GM18507 (cell line): ENCODE measurements at regions not wholly inside any gene's neighbourhood (a gene's known extent, or its start where the extent isn't known, plus 50 kb on each side); places are given as distances from the start of the nearest gene placed in this dataset.

Experiments used
- DNase-seq: peaks from one replicate; pipeline ENCODE4 v3.0.0; 2011; ENCODE audit warnings: low read depth; ENCODE audit not compliant: insufficient read length; ENCODE audit errors: extremely low spot score
- FAIRE-seq: peaks from 2 replicates; lab custom pipeline; 2011; peaks lifted over from hg19 to GRCh38; lab: Jason Lieb, UNC

- FAIRE-seq, result no peak
- no peak for DNase-seq
These were observed 171.9 kb upstream of the SPACA1 start for GRCh38 chr6:87875781-87876180.

- DNase-seq, result no peak
- FAIRE-seq, result no peak
These were observed 171.5 kb upstream of the AKIRIN2 start for GRCh38 chr6:87873556-87873955.

GRCh38 chr6:87870556-87870955 is 168.5 kb upstream of the AKIRIN2 start:
- DNase-seq (no peak), FAIRE-seq (no peak)

- DNase-seq (no peak), FAIRE-seq (no peak)
These were observed 167.3 kb upstream of the AKIRIN2 start for GRCh38 chr6:87869064-87869905.

GRCh38 chr6:87860902-87861301 is 158.9 kb upstream of the AKIRIN2 start:
- FAIRE-seq, result no peak

GRCh38 chr6:87858440-87858839 is 156.4 kb upstream of the AKIRIN2 start:
- no peak for DNase-seq
- FAIRE-seq, result no peak

More at GRCh38 chr6:87860902-87861301, 158.9 kb upstream of the AKIRIN2 start:
- DNase-seq, result no peak

GRCh38 chr6:87851674-87852299 is 149.8 kb upstream of the AKIRIN2 start:
- peak; percentile 42 for FAIRE-seq

GRCh38 chr6:87848616-87849015 is 146.6 kb upstream of the AKIRIN2 start:
- no peak for FAIRE-seq
- DNase-seq, result no peak

More at GRCh38 chr6:87851674-87852299, 149.8 kb upstream of the AKIRIN2 start:
- DNase-seq, result no peak

- FAIRE-seq (no peak), DNase-seq (no peak)
These were observed 145.8 kb upstream of the AKIRIN2 start for GRCh38 chr6:87847830-87848210.

- FAIRE-seq, result no peak
These were observed 145.2 kb upstream of the AKIRIN2 start for GRCh38 chr6:87847135-87847829.

GRCh38 chr6:87846434-87846833 is 144.4 kb upstream of the AKIRIN2 start:
- DNase-seq (no peak), FAIRE-seq (no peak)

More at GRCh38 chr6:87847135-87847829, 145.2 kb upstream of the AKIRIN2 start:
- no peak for DNase-seq

- FAIRE-seq, result no peak
These were observed 138.3 kb upstream of the AKIRIN2 start for GRCh38 chr6:87840324-87840723.

GRCh38 chr6:87837876-87838275 is 135.8 kb upstream of the AKIRIN2 start:
- FAIRE-seq, result no peak
- no peak for DNase-seq

More at GRCh38 chr6:87840324-87840723, 138.3 kb upstream of the AKIRIN2 start:
- no peak for DNase-seq

- FAIRE-seq (no peak), DNase-seq (no peak)
These were observed 135.4 kb upstream of the AKIRIN2 start for GRCh38 chr6:87837444-87837843.

- peak; percentile 77 for FAIRE-seq
- DNase-seq, result peak; percentile 20
These were observed 130.2 kb upstream of the AKIRIN2 start for GRCh38 chr6:87832025-87832825.

GRCh38 chr6:87830907-87831306 is 128.9 kb upstream of the AKIRIN2 start:
- DNase-seq (no peak), FAIRE-seq (no peak)

GRCh38 chr6:87829622-87830121 is 127.6 kb upstream of the AKIRIN2 start:
- DNase-seq (no peak), FAIRE-seq (no peak)

GRCh38 chr6:87828044-87828443 is 126.0 kb upstream of the AKIRIN2 start:
- FAIRE-seq, result no peak

GRCh38 chr6:87827346-87827745 is 125.3 kb upstream of the AKIRIN2 start:
- no peak for DNase-seq
- FAIRE-seq, result no peak

More at GRCh38 chr6:87828044-87828443, 126.0 kb upstream of the AKIRIN2 start:
- no peak for DNase-seq
